ENCODE measurements at regions not wholly inside any gene's neighbourhood (a gene's known extent, or its start where the extent isn't known, plus 50 kb on each side); places are given as distances from the start of the nearest gene placed in this dataset.

- TF ChIP-seq CTCF (conservative IDR thresholded peaks at IDR 0.05) (no peak), EZH2 (IDR thresholded peaks at IDR 0.05; ENCODE audit: low read depth) (no peak)
Measured at GRCh38 chr2:207219676-207220501, 54.1 kb upstream of the KLF7 start.

Data from PC-9 (cell line).